KMS-11 (cell line): ENCODE measurements at regions not wholly inside any gene's neighbourhood (a gene's known extent, or its start where the extent isn't known, plus 50 kb on each side); places are given as distances from the start of the nearest gene placed in this dataset.

Source experiments
- H2AFZ ChIP-seq: fragments of 200-600 bp; sonication (generic); 2 replicates; pipeline ENCODE4 v1.6.1; 2016; ENCODE audit warnings: antibody characterized with exemption, mixed run types, low read depth
- H3K27ac ChIP-seq: fragments of 200-600 bp; sonication (generic); 2 replicates; pipeline ENCODE4 v1.6.1; 2016; ENCODE audit warnings: mild to moderate bottlenecking, mixed run types
- H3K27me3 ChIP-seq: fragments of 200-600 bp; sonication (generic); 2 replicates; pipeline ENCODE4 v1.6.1; 2017; ENCODE audit warnings: mild to moderate bottlenecking, low read depth, mixed run types, moderate library complexity; ENCODE audit not compliant: insufficient read depth
- H3K36me3 ChIP-seq: fragments of 200-600 bp; sonication (generic); 2 replicates; pipeline ENCODE4 v1.6.1; 2017; ENCODE audit warnings: mild to moderate bottlenecking, mixed run types; ENCODE audit not compliant: insufficient read depth
- H3K4me1 ChIP-seq: fragments of 200-600 bp; sonication (generic); 2 replicates; pipeline ENCODE4 v1.6.1; 2016; ENCODE audit warnings: mild to moderate bottlenecking, low read depth, mixed run types; ENCODE audit not compliant: poor library complexity, severe bottlenecking
- H3K4me2 ChIP-seq: fragments of 200-600 bp; sonication (generic); 2 replicates; pipeline ENCODE4 v1.7.0; 2016; ENCODE audit warnings: mild to moderate bottlenecking, mixed run types
- H3K4me3 ChIP-seq: fragments of 200-600 bp; sonication (generic); IDR thresholded peaks from 2 replicates; pipeline ENCODE4 v1.6.1; 2017; ENCODE audit warnings: low read depth, low read length, mixed read lengths; ENCODE audit not compliant: insufficient read depth
- H3K79me2 ChIP-seq: fragments of 200-600 bp; sonication (generic); 2 replicates; pipeline ENCODE4 v1.6.1; 2016; ENCODE audit warnings: low read depth, mixed run types; ENCODE audit not compliant: insufficient read depth
- H3K9ac ChIP-seq: fragments of 200-600 bp; sonication (generic); 2 replicates; pipeline ENCODE4 v1.6.1; 2016; ENCODE audit warnings: mild to moderate bottlenecking, mixed run types
- H4K20me1 ChIP-seq: fragments of 200-600 bp; sonication (generic); 2 replicates; pipeline ENCODE4 v1.6.1; 2016; ENCODE audit warnings: mild to moderate bottlenecking, mixed run types; ENCODE audit not compliant: insufficient read depth
- CTCF ChIP-seq: fragments of 200-600 bp; sonication (generic); conservative IDR thresholded peaks from 2 replicates; pipeline ENCODE4 v1.6.1; 2017; ENCODE audit warnings: low read depth, mild to moderate bottlenecking, antibody characterized with exemption, low read length, moderate library complexity, mixed read lengths

- no peaks in the 10 kb centered on the region for H3K79me2 ChIP-seq
- H2AFZ ChIP-seq: no peak overlapping the region
- TF ChIP-seq CTCF: no peak
- H3K4me2 ChIP-seq: no peak overlapping the region
- no peak overlapping the region for H3K27ac ChIP-seq
- no peaks in the 10 kb centered on the region for H3K27me3 ChIP-seq
- H3K9ac ChIP-seq: no peak overlapping the region
- H4K20me1 ChIP-seq: no peaks in the 10 kb centered on the region
- no peaks in the 10 kb centered on the region for H3K36me3 ChIP-seq
- H3K4me3 ChIP-seq: no peak overlapping the region
- no peaks in the 10 kb centered on the region for H3K4me1 ChIP-seq
Measured at GRCh38 chr2:151189125-151189524, 72.5 kb downstream of the RBM43 start.

- Histone ChIP-seq H3K4me1 (no peaks in the 10 kb centered on the region), H3K36me3 (no peaks in the 10 kb centered on the region), H3K4me3 (no peak overlapping the region), H3K79me2 (no peaks in the 10 kb centered on the region), H2AFZ (no peak overlapping the region), H3K27ac (no peak overlapping the region), H3K4me2 (no peak overlapping the region), H4K20me1 (no peaks in the 10 kb centered on the region), H3K27me3 (no peaks in the 10 kb centered on the region), H3K9ac (no peak overlapping the region)
- TF ChIP-seq CTCF: no peak
Measured at GRCh38 chr2:151186011-151186410, 75.7 kb downstream of the RBM43 start.

- H2AFZ ChIP-seq: no peak overlapping the region
- no peak overlapping the region for H3K4me2 ChIP-seq
- H3K27ac ChIP-seq: no peak overlapping the region
- no peak overlapping the region for H3K9ac ChIP-seq
- H4K20me1 ChIP-seq: no peaks in the 10 kb centered on the region
- no peaks in the 10 kb centered on the region for H3K27me3 ChIP-seq
- no peak overlapping the region for H3K4me3 ChIP-seq
- H3K79me2 ChIP-seq: no peaks in the 10 kb centered on the region
- no peaks in the 10 kb centered on the region for H3K4me1 ChIP-seq
- no peak for TF ChIP-seq CTCF
- H3K36me3 ChIP-seq: no peaks in the 10 kb centered on the region
Measured at GRCh38 chr2:151182899-151183809, 78.5 kb downstream of the RBM43 start.

GRCh38 chr2:151182396-151182795 lies 79.3 kb downstream of the RBM43 start:
- Histone ChIP-seq H3K4me1 (no peaks in the 10 kb centered on the region), H3K36me3 (no peaks in the 10 kb centered on the region), H2AFZ (no peak overlapping the region), H3K9ac (no peak overlapping the region), H4K20me1 (no peaks in the 10 kb centered on the region), H3K4me2 (no peak overlapping the region), H3K27ac (no peak overlapping the region), H3K27me3 (no peaks in the 10 kb centered on the region), H3K79me2 (no peaks in the 10 kb centered on the region), H3K4me3 (no peak overlapping the region)
- no peak for TF ChIP-seq CTCF
